Breast epithelium (tissue), 3 donors: ENCODE measurements at regions not wholly inside any gene's neighbourhood (a gene's known extent, or its start where the extent isn't known, plus 50 kb on each side); places are given as distances from the start of the nearest gene placed in this dataset.

Experiments
- CTCF ChIP-seq, 3 donors: fragments of 450-650 bp; IDR thresholded peaks; one replicate each; pipeline ENCODE4 v1.5.1; 2016 to 2017; ENCODE audit warnings: antibody characterized with exemption in 3 of 3, mild to moderate bottlenecking in 3 of 3, moderate library complexity in 3 of 3
- POLR2A ChIP-seq: fragments of 450-650 bp; IDR thresholded peaks from one replicate; pipeline ENCODE4 v1.6.1; 2016; ENCODE audit warnings: antibody characterized with exemption, mild to moderate bottlenecking, moderate library complexity
- POLR2AphosphoS5 ChIP-seq, 3 donors: sonication (generic); formaldehyde crosslinking; IDR thresholded peaks; one replicate each; pipeline ENCODE4 v1.6.1; 2017; ENCODE audit warnings: antibody characterized with exemption in 3 of 3

- TF ChIP-seq CTCF (IDR thresholded peaks at IDR 0.05) (no peak), POLR2AphosphoS5 (IDR thresholded peaks at IDR 0.05) (no peak), POLR2A (no peak)
These were observed 224.7 kb downstream of the KLF13 start for GRCh38 chr15:31551323-31551722.
